Non-pigmented ciliary epithelial cell (primary cell): ENCODE measurements at regions not wholly inside any gene's neighbourhood (a gene's known extent, or its start where the extent isn't known, plus 50 kb on each side); places are given as distances from the start of the nearest gene placed in this dataset.
A peak's percentile ranks its signal among the peaks of the same experiment; 100 is the strongest.
"Not testable (repeated sequence)": the region's sequence is repeated elsewhere in the genome, so short reads cannot be mapped to it uniquely, and the experiment has no call there.

Source experiments
- DNase-seq: peaks from one replicate; pipeline ENCODE4 v3.0.0-alpha.2; 2010; ENCODE audit warnings: low read depth

- no peak for DNase-seq
These were observed 226.5 kb upstream of the GAP43 start for GRCh38 chr3:115396801-115397200.

GRCh38 chr3:115397433-115397832 lies 225.9 kb upstream of the GAP43 start:
- no peak for DNase-seq

- DNase-seq, result no peak
These were observed 224.8 kb upstream of the GAP43 start for GRCh38 chr3:115398506-115398905.

GRCh38 chr3:115399750-115400149 lies 223.6 kb upstream of the GAP43 start:
- no peak for DNase-seq

- DNase-seq, result peak; percentile 92
These were observed 222.0 kb upstream of the GAP43 start for GRCh38 chr3:115401298-115401697.

GRCh38 chr3:115401851-115402501 lies 221.3 kb upstream of the GAP43 start:
- DNase-seq, result peak; percentile 76

- DNase-seq, result no peak
These were observed 220.7 kb upstream of the GAP43 start for GRCh38 chr3:115402651-115403050.

GRCh38 chr3:115403786-115404185 lies 219.5 kb upstream of the GAP43 start:
- no peak for DNase-seq

GRCh38 chr3:115409596-115409995 lies 213.7 kb upstream of the GAP43 start:
- no peak for DNase-seq

- not testable (repeated sequence) for DNase-seq
These were observed 208.7 kb upstream of the GAP43 start for GRCh38 chr3:115414610-115415009.

GRCh38 chr3:115415246-115415996 lies 207.9 kb upstream of the GAP43 start:
- DNase-seq, result no peak

- no peak for DNase-seq
These were observed 204.7 kb upstream of the GAP43 start for GRCh38 chr3:115418583-115418982.

GRCh38 chr3:115420086-115420485 lies 203.2 kb upstream of the GAP43 start:
- DNase-seq, result no peak

- DNase-seq, result no peak
These were observed 200.1 kb upstream of the GAP43 start for GRCh38 chr3:115423170-115423569.

- peak; percentile 4 for DNase-seq
These were observed 194.5 kb upstream of the GAP43 start for GRCh38 chr3:115428841-115429240.

GRCh38 chr3:115436767-115437301 lies 186.5 kb upstream of the GAP43 start:
- peak; percentile 93 for DNase-seq

GRCh38 chr3:115438799-115439198 lies 184.5 kb upstream of the GAP43 start:
- DNase-seq, result no peak

GRCh38 chr3:115445559-115445958 lies 177.8 kb upstream of the GAP43 start:
- no peak for DNase-seq

- no peak for DNase-seq
These were observed 174.5 kb upstream of the GAP43 start for GRCh38 chr3:115448851-115449250.

GRCh38 chr3:115450036-115450435 lies 173.3 kb upstream of the GAP43 start:
- DNase-seq, result no peak

- no peak for DNase-seq
These were observed 159.3 kb upstream of the GAP43 start for GRCh38 chr3:115464036-115464435.

- no peak for DNase-seq
These were observed 153.7 kb upstream of the GAP43 start for GRCh38 chr3:115469649-115470048.

GRCh38 chr3:115470254-115470653 lies 153.1 kb upstream of the GAP43 start:
- DNase-seq, result no peak
